ENCODE measurements at regions not wholly inside any gene's neighbourhood (a gene's known extent, or its start where the extent isn't known, plus 50 kb on each side); places are given as distances from the start of the nearest gene placed in this dataset.

- H3K4me1 ChIP-seq (ENCODE audit: insufficient read depth): no peaks in the 10 kb centered on the region
- H3K27me3 Mint-ChIP-seq (ENCODE audit: insufficient read depth, low read depth, poor library complexity): peaks cover 3% of the 10 kb centered on the region
- no peak for ATAC-seq
These were observed 314.7 kb downstream of the EPM2A start for GRCh38 chr6:145420599-145420998.

More at GRCh38 chr6:145420599-145420998, 314.7 kb downstream of the EPM2A start:
- Histone ChIP-seq H2AFZ (no peak overlapping the region), H3K4me3 (no peak overlapping the region), H3F3A (replicated peaks; ENCODE audit: low read depth) (no peaks in the 10 kb centered on the region), H4K20me1 (replicated peaks; ENCODE audit: insufficient read depth) (peaks cover 4% of the 10 kb centered on the region; the same call in 1 of the 2 replicates), H3K79me2 (replicated peaks; ENCODE audit: insufficient read depth) (no peaks in the 10 kb centered on the region), H3K4me2 (no peak overlapping the region), H3K36me3 (ENCODE audit: insufficient read depth) (no peaks in the 10 kb centered on the region), H3K27ac (ENCODE audit: low read depth) (no peak overlapping the region), H3K27me3 (ENCODE audit: insufficient read depth) (no peaks in the 10 kb centered on the region), H3K9me2 (ENCODE audit: insufficient read depth) (0 out of 2 replicates have a peak, but pooled peaks cover 3% of the 10 kb centered on the region)
- no peak for TF ChIP-seq EZH2phosphoT487 (IDR thresholded peaks at IDR 0.05; ENCODE audit: unreplicated experiment)
- no peak for TF ChIP-seq POLR2AphosphoS5 (IDR thresholded peaks at IDR 0.05; ENCODE audit: low read depth)
- TF ChIP-seq ZNF462 (CRISPR knock-in tag; IDR thresholded peaks at IDR 0.05): no peak
- no peak for TF ChIP-seq ZNF114 (CRISPR knock-in tag; IDR thresholded peaks at IDR 0.05)
- no peak for TF ChIP-seq CREB1 (CRISPR knock-in tag; IDR thresholded peaks at IDR 0.05; ENCODE audit: low read depth)
- no peak for TF ChIP-seq ZNF331 (CRISPR knock-in tag; IDR thresholded peaks at IDR 0.05; ENCODE audit: low read depth)
- no peak overlapping the region for H3K4me3 Mint-ChIP-seq
- DNase-seq (ENCODE audit: low spot score): no peak
- no peaks in the 10 kb centered on the region for H3K36me3 Mint-ChIP-seq (ENCODE audit: low read depth)
- H3K9me3 Mint-ChIP-seq: no peaks in the 10 kb centered on the region
- H3K27ac Mint-ChIP-seq: no peak overlapping the region
- H3K4me1 Mint-ChIP-seq: no peaks in the 10 kb centered on the region

Measured in GM23338 (cell line).